Pulmonary artery endothelial cell (primary cell): ENCODE measurements at regions not wholly inside any gene's neighbourhood (a gene's known extent, or its start where the extent isn't known, plus 50 kb on each side); places are given as distances from the start of the nearest gene placed in this dataset.
A peak's percentile ranks its signal among the peaks of the same experiment; 100 is the strongest.
"Not testable (repeated sequence)": the region's sequence is repeated elsewhere in the genome, so short reads cannot be mapped to it uniquely, and the experiment has no call there.

Experiments
- DNase-seq: peaks from one replicate; pipeline ENCODE4 v3.0.0-alpha.2; 2011; ENCODE audit warnings: low read depth, low spot score

DNA sequence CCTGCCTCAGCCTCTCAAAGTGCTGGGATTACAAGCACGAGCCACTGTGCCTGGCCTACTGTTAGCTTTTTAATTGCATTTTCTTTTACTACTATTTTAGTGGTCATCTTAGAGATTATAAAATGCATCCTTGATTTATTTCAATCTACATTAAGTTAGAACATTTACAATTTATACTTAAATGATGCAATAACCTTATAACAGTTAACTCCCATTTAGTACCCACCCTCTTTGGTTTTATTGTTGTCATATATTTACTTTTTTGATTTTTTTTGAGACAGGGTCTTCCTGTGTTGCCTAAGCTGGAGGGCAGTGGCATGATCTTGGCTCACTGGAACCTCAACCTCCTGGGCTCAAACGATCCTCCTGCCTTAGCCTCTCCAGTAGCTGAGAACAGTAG is 77.3 kb downstream of the PPCDC start:
- no peak for DNase-seq

DNA sequence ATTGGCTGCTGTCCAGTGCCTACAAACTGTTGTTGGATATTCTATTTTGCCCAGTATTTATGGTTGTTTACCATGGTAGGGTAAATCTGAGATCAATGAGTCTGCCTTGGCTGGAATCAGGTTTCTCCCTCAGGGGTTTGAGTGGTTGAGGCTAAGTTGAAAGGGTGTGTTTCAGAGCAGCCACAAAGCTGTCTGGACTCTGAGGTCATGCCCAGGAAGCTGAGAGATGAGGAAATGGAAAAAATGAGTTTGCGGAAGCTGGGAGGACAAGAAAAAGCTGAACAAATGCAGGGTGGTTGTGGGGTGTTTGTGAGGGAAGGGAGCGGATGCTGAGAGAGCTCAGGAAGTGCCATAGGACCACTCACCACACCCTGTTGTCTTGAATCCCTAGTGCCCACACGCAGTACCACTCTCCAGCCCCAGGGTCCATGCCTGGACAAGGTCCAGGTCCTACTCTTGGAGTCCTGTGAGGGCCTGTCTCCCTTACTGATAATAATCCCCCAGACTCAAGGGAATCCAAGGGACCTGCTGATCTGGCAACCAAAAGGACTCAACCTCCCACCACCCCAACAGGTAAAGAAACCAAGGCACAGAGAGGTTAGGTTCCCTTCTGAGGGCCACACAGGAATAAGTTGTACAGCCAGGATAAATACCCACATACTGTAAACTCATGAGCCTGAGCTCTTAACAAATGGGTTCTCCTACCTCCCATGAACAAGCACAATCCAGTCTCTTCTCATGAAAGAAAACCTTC is 81.6 kb downstream of the PPCDC start:
- DNase-seq = peak; percentile 92

DNA sequence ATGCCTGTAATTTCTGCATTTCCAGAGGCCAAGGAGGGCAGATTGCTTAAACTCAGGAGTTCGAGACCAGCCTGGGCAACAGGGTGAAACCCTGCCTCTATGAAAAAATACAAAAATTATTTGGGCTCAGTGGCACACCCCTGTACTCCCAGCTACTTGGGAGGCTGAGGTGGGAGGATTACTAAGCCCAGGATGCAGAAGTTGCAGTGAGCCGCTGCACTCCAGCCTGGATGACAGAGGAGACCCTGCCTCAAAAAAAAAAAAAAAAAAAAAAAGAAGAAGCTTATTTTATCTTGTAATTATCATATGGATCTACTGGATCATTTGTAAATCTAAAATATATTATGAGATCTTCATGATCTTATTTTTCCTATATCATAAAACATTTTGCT is 84.1 kb downstream of the PPCDC start:
- DNase-seq = no peak

DNA sequence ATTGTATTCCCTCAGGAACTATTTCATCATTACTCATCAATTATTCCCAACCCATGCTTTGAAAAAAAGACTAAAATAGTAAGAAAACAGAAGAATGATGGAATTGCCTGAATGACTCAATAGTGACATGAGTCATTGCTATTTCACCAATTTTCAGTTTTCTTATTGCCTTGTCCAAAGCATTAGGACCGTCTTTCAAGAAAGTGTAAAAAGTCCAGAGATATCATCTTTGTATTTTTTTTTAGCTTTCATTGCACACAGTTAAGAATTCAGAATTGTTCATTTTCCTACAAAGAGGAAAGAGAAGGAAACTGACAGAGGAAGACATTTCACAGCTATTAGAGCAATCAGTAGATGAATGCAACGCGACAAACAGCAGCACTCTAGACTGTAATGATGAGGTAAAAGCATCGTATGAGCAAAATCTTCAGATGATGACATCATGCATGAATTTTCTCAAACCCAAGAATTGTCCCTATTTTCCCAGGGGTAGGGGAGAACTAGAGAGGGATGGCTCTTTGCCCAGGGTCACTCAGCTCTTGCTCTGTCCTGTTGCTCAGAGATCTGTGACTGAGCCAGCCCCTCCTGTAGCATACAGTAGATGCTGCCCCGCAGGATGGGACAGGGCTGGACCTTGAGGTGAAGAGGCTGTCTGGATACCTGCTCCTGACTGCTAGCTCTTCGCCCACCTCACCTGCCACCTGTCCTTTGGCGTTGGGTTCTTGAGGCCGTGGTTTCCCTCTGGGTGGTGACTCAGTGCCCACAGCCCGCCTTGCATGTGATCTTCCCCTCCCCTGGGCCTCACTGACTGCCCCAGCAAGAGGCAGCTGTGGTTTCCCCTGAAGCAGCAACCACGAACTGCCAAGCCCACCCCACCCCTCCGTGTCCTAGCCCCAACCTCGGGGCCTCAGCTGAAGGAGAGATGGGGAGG is 84.8 kb downstream of the PPCDC start:
- peak; percentile 72 for DNase-seq

DNA sequence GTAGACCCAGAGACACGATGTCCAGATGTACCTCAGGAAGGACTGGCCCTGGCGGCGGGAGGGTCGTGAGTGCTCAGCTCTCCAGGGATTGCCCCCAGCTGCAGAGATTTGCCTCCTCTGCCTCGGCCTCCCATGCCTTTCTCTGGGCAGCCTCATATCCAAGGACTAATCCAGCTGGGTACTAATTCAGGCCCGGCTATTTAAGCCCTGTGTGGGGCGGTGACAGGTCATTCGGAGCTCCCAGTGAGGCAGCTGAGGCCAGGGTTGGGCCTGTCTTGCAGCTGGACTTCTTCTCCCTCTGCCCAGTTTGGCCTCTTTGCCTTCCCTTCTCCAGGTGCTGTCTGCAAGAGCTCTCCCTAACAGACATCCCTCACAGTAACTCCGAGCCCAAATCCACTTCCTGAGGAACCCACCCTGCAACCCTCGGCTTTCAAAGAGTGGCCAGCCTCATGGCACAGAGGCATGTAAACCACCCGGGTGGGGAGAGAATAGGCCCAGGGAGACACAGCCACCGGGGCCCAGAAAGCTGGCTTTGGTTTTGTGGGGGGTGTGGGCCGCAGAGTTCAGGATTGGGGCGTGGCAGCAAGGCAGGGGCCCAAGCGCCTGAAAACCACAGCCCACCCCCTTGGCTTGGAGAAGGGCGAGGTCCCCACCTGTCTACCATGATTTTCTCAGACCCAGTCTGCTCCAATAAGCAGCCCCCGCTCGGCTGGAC is 85.8 kb downstream of the PPCDC start:
- no peak for DNase-seq

DNA sequence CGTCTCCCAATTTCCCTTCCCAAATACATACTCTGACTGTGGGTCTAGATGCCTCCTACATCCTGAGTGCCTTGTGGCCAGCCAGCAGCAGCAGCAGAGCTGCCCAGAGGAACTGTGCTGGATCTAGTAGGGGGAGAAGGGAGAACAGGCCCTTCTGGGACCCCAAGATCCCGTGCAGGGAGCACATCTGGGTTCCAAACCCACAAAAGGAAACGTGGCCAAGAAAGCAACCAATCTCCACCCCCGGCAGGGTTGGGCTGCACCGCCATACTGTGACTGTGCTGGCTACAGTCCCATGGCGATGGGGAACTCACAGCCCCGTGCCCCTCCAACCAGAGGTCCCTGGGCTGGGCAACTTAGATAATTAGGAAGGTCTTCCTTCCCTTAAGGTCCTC is 86.3 kb downstream of the PPCDC start:
- no peak for DNase-seq

DNA sequence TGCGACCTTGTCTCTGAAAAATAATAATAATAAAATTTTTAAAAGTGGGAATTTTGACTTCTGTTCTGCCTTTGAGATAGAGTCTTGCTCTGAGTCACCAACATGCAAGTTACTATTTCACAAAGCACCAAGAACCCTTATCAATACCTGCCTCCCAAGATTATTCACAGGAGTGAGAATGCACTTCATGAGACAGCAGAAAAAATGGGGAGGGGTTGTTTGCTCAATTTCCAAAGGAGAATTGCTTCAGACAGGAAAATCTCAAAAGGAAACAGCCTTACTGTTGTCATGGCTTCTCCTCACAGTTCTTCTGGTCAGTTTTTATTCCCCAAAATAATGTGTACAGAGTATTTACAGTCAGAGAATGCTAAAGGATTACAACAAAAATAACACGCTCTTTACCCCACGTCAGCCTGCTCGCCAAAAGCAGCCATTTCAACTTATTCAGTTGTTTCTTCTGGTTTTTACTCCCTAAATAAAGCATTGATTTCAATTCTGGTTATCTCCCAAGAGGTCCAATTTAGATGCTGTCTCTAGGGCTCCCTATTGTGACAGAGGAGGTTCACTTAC is 89.0 kb downstream of the PPCDC start:
- DNase-seq = no peak

DNA sequence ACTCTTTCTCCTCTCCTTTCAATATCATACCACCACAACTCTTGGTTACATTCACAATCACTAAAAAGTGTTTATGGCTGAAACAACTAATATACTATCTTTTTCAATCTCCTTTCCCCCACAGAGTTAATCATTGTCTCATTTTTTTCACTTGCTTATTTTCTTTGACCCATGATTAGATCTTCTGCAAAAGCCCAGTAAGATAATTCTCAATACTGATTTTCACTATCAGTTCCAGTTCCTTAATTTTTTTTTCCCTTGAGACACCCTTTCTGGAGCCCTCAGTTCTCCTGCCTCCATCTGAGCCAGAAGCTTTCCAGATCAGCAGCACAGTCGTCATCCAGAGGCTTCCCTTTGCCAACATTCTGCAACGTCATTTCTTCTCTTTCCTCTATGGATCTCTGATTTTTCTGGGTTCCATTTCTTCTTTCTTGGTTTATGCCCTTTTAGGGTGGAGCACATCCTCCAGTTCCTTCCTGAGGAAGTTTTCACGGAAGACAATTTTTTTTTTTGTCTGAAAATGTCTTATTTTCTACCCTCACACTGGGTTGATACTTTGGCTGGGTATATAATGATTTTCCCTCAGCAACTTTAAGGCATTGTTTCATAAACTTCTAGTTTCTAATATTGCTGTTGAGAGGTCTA is 88.7 kb upstream of the C15orf39 start:
- DNase-seq = no peak

DNA sequence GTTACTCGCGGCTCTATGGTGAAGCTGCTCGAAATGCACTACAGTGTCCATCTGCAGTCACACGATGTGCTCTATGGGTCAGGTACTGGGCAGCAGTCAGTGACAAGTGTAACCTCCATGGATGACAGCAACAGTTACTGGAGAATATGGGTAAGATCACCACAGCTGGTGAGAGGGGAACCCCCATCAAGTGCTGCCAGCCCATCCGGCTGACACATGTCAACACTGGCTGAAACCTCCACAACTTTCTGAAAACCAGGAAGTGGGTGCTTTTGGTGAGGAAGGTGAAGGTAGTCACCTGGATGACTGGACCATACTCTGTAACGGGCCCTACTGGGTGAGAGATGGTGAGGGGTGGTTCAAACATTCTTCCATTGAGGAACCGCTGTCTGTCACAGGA is 87.4 kb upstream of the C15orf39 start:
- no peak for DNase-seq

DNA sequence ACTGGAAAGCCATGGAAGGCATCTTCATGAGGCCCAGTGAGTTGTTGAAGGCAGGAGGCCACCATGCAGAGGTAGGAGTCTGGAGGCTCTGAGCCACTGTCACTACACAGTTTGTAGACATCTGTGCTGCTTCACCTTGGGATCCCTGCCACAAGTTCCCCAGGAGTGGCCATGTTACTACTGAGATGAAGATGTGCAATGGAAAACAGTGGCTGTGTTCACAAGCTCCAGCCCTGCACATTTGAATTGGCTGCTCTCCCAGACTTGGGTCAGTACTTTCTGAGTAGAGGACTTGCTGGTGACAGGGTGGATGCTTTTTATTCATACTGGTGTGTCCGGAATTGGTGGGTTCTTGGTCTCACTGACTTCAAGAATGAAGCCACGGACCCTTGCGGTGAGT is 86.9 kb upstream of the C15orf39 start:
- no peak for DNase-seq

DNA sequence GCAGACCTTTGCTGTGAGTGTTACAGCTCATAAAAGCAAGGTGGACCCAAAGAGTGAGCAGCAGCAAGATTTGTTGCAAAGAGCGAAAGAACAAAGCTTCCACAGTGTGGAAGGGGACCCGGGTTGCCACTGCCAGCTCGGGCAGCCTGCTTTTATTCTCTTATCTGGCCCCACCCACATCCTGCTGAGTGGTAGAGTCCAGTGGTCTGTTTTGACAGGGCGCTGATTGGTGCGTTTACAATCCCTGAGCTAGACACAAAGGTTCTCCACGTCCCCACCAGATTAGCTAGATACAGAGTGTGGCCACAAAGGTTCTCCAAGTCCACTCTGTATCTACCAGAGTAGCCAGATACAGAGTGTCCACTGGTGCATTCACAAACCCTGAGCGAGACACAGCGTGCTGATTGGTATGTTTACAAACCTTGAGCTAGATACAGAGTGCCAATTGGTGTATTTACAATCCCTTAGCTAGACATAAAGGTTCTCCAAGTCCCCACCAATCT is 86.2 kb upstream of the C15orf39 start:
- not testable (repeated sequence) for DNase-seq

DNA sequence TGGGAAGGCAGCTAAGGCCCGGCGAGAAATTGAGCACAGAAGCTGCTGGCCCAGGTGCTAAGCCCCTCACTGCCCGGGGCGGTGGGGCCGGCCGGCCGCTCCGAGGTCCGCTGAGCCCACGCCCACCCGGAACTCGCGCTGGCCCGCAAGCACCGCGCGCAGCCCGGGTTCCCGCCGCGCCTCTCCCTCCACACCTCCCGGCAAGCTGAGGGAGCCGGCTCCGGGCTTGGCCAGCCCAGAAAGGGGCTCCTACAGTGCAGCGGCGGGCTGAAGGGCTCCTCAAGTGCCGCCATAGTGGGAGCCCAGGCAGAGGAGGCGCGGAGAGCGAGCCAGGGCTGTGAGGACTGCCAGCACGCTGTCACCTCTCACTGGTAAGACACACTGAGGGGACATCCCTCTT is 85.5 kb upstream of the C15orf39 start:
- DNase-seq = not testable (repeated sequence)

DNA sequence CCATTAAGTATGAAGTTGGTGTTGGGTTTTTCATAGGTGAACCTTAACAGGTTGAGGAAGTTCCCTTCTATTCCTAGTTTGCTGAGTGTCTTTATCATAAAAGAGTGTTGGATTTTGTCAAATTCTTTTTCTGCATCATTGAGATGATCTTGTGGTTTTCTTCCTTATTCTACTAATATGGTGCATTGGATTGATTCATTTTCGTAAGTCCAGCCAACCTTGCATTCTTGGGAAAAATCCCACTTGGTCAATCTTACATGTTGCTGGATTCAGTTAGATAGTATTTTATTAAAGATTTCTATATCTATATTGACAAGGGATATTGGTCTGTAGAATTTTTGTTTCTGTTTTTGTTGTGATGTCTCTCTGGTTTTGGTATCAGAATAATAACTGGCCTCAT is 83.7 kb upstream of the C15orf39 start:
- DNase-seq = no peak

DNA sequence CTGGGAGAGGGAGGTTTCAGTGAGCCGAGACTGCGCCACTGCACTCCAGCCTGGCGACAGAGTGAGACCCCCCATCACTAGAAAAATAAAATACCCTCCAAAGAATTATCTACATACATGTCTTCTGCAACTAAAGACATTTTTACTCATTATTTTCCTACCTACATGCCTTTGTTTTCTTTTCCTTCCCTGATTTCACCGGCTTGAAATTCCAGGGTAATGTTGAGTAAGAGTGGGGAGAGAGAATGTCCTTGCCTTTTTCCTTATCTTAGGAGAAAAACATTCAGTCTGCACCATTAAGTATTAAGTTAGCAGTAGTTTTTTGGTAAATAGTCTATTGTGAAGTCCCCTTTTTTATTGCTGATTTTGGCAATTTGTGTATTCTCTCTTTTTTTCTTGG is 82.4 kb upstream of the C15orf39 start:
- not testable (repeated sequence) for DNase-seq

DNA sequence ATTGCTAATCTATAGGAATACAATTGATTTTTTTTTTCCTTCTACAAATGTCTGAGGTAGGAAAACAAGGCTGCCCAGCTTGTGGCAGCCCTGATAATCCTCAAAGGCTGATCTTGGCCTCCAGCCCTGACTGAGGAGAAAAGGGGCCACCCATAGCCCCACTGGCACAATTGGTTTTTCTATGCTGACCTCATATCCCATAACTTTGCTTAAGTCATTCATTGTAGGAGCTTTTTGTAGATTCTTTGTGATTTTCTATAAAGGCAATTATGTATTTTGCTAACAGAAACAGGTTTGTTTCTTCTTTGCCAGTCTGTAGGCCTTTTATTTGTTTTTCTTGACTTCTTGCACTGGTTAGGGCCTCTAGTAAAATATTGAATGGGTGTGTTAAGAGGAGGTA is 80.2 kb upstream of the C15orf39 start:
- DNase-seq = no peak

DNA sequence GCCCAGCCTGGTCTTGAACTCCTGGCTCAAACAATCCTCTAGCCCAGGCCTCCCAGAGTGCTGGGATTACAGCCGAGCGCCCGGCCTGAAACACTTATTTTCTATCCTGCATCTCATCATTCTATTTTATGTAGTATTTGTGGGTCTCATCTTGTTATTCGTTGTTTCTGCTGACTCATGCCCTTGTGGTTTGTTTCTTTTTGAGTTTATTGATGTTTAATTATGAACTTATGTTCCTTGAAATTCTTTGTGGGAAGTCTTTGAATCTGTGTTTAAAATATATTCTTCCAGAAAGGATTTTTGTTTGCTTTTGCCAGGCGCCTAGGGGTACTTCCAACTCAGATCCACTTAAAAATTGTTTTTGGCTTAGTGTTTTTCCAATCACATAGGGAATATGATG is 78.3 kb upstream of the C15orf39 start:
- DNase-seq = no peak

DNA sequence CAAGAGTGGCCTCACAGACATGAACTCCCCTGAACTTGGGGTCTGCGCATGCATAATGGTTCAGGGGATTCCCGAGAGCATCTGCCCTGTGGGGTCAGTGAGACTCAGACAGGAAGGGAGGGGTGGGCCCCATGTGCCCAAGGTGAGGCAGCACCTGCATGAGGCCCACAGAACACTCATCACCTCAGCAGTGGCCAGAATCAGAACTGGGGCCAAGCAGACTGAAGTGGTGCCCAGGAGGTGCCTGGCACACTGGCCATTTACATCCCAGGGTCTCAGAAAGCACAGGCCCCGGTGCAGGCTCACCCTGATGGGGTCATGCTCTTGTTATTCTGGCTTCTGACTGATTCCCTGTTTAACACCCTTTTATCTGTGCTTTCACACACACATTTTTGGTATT is 77.4 kb upstream of the C15orf39 start:
- DNase-seq = not testable (repeated sequence)

DNA sequence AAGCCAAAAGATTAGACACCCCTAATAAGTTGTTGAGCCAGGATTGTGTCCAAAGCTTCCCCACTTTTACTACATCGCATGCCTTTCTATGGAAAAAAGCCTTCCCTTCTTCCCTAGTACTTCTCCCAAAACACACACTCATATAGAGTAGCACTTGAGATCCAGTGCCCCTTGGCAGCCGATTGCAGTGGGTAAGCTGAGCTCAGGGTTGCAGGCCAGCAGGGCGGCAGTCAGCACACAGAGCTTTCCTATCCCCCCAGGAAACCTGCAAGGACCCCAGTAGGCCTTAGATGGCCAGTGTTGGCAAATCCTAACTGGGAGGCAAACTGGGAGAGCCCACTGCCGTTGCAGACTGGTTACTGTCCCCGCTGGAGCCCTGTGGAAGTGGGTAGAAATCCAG is 75.7 kb upstream of the C15orf39 start:
- no peak for DNase-seq

DNA sequence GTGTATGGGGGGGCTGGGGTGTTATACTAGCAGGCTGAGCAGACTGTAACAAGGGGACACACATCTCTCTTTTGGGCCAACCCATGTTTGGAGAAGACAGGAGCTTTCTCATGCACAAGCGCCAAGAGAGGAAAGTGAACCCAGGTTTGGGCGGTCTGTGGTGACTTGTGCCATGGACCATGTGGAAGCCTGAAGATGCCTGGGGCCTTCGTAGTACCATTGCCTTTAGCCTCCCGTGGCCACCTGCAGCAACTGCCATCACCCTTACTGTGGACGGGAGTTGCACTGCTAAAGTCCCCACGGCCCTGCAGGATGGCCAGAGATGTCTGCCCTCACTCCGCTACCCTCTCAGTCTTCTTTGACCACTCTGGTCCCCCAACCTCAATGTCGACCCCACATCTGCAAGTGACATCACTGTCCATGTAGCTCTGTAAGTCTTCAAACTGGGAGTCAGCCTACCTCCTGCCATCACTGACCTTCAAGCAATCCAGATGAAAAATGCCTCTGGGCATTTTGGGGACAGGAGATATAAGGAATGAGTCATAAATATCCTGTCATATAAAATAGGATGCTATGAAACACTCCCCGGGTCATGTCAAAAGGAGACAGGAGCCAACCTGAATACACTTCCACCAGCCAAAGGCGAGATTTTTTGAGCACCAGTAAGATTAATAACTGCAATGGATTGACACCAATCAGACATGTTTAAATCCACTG is 74.7 kb upstream of the C15orf39 start:
- DNase-seq = no peak

DNA sequence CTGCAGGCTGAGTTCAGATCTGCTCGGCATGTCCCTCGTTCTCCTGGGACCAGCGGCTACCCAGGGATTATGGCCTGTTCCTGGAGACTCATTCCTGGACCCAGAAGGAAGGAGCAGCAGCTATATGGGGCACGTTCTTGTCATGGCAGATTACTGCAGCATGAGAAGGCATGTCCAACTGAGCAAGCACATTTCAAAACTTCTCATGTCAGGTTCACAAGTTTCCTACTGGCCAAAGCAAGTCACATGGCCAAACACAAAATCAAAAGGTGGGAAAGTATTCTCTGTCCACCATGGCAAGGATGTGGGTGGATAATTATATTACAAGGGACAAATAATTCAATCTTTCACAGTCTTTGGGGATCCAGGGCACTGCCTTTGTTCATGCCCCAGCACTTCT is 71.9 kb upstream of the C15orf39 start:
- no peak for DNase-seq
